Gastroesophageal sphincter (tissue), 4 donors: ENCODE measurements at regions not wholly inside any gene's neighbourhood (a gene's known extent, or its start where the extent isn't known, plus 50 kb on each side); places are given as distances from the start of the nearest gene placed in this dataset.

Experiments used
- ATAC-seq: fragments of 150-250 bp; one replicate; pipeline ENCODE4 v1.9.1; 2016; ENCODE audit warnings: mild to moderate bottlenecking, moderate library complexity
- H3K27ac ChIP-seq, 4 donors: fragments of 200-600 bp; sonication (generic) in 3 of 4; 1 replicate in 3 of 4; 2 replicates in 1 of 4; pipeline ENCODE4 v1.5.1; 2016 to 2019
- H3K27me3 ChIP-seq: fragments of 200-600 bp; sonication (generic); one replicate; pipeline ENCODE4 v1.5.1; 2019
- H3K36me3 ChIP-seq, 2 donors: fragments of 200-600 bp; sonication (generic); one replicate each; pipeline ENCODE4 v1.5.1; 2019; ENCODE audit warnings: control low read depth in 1 of 2
- H3K4me1 ChIP-seq, 3 donors: fragments of 200-600 bp; sonication (generic); 1 replicate in 2 of 3; 2 replicates in 1 of 3; pipeline ENCODE4 v1.5.1; 2016 to 2019; ENCODE audit warnings: control low read depth in 2 of 3
- H3K4me3 ChIP-seq, 2 donors: fragments of 200-600 bp; sonication (generic); one replicate each; pipeline ENCODE4 v1.5.1; 2019; ENCODE audit warnings: mild to moderate bottlenecking in 1 of 2, moderate library complexity in 1 of 2
- H3K9me3 ChIP-seq, 3 donors: fragments of 200-600 bp; sonication (generic); one replicate each; pipeline ENCODE4 v1.5.1; 2017 to 2019; ENCODE audit warnings: control low read depth in 2 of 3
- EP300 ChIP-seq: sonication (generic); formaldehyde crosslinking; IDR thresholded peaks from one replicate; pipeline ENCODE4 v1.6.1; 2017; ENCODE audit warnings: antibody characterized with exemption, mild to moderate bottlenecking
- POLR2A ChIP-seq, 2 donors: fragments of 450-650 bp; IDR thresholded peaks; one replicate each; pipeline ENCODE4 v1.6.1; 2017; ENCODE audit warnings: antibody characterized with exemption in 2 of 2, mild to moderate bottlenecking in 2 of 2, moderate library complexity in 1 of 2
- POLR2AphosphoS5 ChIP-seq: sonication (generic); formaldehyde crosslinking; IDR thresholded peaks from one replicate; pipeline ENCODE4 v1.6.1; 2017; ENCODE audit warnings: antibody characterized with exemption
- WGBS, 2 donors: methylation state at CpG; one replicate each; pipeline ENCODE4 v1.1.5; 2018; ENCODE audit warnings: low coverage in 1 of 2; 5-methylcytosine and 5-hydroxymethylcytosine counted together
- TF ChIP-seq, protein P1 (sequence below), 4 experiments: fragments of 200-600 bp in 2 of 4; fragments of 450-650 bp in 2 of 4; sonication (generic) in 1 of 4; IDR thresholded peaks; one replicate each; pipeline ENCODE4 v1.5.1; 2017 to 2019; ENCODE audit warnings: antibody characterized with exemption in 4 of 4, mild to moderate bottlenecking in 2 of 4, moderate library complexity in 2 of 4

DNA sequence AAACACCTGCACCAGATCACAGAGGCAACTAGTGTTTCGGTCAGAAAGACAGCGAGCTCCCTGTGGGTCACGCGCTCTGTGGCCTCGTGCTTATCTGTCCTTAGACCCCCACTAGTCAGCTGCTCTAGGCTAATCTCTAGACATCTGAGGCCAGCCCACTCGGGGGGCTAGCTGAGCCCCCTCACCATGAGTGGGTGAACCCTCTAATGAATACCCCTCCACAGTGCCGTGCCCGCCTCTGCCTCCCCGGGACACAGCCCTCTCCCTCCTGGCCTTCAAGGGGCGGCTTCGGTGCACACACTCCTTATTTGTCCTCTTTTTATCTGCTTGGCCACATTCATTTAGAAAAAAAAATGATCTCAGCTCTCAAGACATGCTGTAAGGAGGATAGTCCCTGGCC, 320.1 kb downstream of the C16orf95 start:
- WGBS, 2 donors, result 48 to 80% methylated on average over 2 to 4 of the region's 11 CpGs
- Histone ChIP-seq H3K36me3 (no peaks in the 10 kb centered on the region), H3K9me3 (peaks cover 0 to 19% (median 0%) of the 10 kb centered on the region in 3 donors), H3K27ac (no peak overlapping the region), H3K4me3 (no peak overlapping the region), H3K4me1 (no peaks in the 10 kb centered on the region), H3K27me3 (peaks cover 83% of the 10 kb centered on the region)
- TF ChIP-seq POLR2AphosphoS5 (no peak), POLR2A (IDR thresholded peaks at IDR 0.05) (no peak), EP300 (no peak)
- TF ChIP-seq, protein P1, sequence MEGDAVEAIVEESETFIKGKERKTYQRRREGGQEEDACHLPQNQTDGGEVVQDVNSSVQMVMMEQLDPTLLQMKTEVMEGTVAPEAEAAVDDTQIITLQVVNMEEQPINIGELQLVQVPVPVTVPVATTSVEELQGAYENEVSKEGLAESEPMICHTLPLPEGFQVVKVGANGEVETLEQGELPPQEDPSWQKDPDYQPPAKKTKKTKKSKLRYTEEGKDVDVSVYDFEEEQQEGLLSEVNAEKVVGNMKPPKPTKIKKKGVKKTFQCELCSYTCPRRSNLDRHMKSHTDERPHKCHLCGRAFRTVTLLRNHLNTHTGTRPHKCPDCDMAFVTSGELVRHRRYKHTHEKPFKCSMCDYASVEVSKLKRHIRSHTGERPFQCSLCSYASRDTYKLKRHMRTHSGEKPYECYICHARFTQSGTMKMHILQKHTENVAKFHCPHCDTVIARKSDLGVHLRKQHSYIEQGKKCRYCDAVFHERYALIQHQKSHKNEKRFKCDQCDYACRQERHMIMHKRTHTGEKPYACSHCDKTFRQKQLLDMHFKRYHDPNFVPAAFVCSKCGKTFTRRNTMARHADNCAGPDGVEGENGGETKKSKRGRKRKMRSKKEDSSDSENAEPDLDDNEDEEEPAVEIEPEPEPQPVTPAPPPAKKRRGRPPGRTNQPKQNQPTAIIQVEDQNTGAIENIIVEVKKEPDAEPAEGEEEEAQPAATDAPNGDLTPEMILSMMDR (IDR thresholded peaks at IDR 0.05), result no peak
- ATAC-seq, result no peak

DNA sequence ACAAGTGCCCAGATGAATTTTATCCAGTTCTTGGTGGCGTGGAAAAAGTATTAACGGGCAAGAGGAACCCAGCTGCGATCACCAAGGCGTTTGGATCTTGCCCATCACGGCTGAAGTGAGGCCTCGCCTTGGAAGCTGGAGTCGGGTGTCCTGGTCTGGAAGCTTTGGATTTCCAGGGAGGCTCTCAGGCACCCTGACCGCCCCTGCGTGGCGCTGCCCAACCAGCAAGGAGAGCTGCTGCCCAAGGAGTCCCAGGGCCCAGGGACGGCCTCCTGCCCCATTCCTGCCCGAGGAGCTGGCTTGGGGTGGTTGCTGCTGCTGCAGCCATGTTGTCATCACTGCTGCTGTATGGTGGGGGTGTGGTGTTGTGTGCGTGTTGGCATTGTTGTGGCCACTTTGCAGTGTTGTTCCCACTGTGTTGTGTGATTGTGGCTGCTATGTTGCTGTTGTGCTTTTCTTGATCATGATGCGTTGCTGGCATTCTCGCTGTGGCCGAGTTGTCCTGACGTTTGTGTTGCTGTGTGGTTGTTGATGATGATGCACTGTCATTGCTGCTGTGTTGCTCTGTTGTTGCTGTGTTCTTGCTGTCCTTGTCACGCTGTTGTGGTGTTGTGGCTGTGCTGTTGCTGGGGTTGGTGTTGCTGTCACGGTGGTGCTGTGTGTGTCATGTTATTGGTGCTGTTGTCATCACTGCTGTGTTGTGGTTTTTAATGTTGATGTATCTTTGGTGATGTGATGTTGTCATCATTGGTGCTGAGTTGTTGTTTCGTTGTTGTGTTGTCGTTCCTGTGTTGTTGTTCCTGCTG, 318.8 kb downstream of the C16orf95 start:
- 75 to 77% methylated on average over 8 to 13 of the region's 21 CpGs for WGBS, 2 donors

DNA sequence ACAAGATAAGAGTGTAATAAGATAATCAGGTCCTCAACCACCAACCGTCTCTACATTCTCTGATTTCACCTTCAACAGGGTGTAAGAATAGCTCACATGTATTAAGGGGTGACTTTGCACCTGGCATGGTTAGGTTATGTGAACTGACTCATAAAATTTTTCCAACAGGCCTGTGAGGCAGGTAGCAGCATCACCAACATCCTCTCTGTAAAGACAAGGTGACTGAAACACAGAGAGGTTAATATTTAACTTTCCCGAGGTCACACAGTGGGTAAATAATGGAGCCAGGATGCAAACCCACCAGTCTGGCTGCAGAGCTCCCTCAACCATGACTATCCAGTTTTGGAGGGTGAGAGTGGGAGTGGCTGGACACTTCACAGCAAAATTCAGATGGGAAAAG, 317.2 kb downstream of the C16orf95 start:
- Histone ChIP-seq H3K36me3 (no peaks in the 10 kb centered on the region), H3K9me3 (peaks cover 0 to 19% (median 0%) of the 10 kb centered on the region in 3 donors), H3K27ac (no peak overlapping the region), H3K4me1 (no peaks in the 10 kb centered on the region), H3K4me3 (no peak overlapping the region), H3K27me3 (peaks cover 54% of the 10 kb centered on the region)
- ATAC-seq, result no peak
- WGBS, 2 donors, result 83 to 87% methylated on average over 1 to 2 of the region's 2 CpGs
- no peak for TF ChIP-seq POLR2A (IDR thresholded peaks at IDR 0.05)
- no peak for TF ChIP-seq POLR2AphosphoS5
- no peak for TF ChIP-seq EP300
- TF ChIP-seq, protein P1 (IDR thresholded peaks at IDR 0.05), result no peak

More for the DNA sequence above, 318.8 kb downstream of the C16orf95 start:
- Histone ChIP-seq H3K9me3 (peaks cover 0 to 19% (median 0%) of the 10 kb centered on the region in 3 donors), H3K4me3 (no peak overlapping the region), H3K4me1 (no peaks in the 10 kb centered on the region), H3K27ac (no peak overlapping the region), H3K36me3 (no peaks in the 10 kb centered on the region), H3K27me3 (peaks cover 70% of the 10 kb centered on the region)
- ATAC-seq, result no peak
- no peak for TF ChIP-seq EP300
- TF ChIP-seq POLR2A (IDR thresholded peaks at IDR 0.05), result no peak
- TF ChIP-seq POLR2AphosphoS5, result no peak
- TF ChIP-seq, protein P1 (IDR thresholded peaks at IDR 0.05), result no peak

DNA sequence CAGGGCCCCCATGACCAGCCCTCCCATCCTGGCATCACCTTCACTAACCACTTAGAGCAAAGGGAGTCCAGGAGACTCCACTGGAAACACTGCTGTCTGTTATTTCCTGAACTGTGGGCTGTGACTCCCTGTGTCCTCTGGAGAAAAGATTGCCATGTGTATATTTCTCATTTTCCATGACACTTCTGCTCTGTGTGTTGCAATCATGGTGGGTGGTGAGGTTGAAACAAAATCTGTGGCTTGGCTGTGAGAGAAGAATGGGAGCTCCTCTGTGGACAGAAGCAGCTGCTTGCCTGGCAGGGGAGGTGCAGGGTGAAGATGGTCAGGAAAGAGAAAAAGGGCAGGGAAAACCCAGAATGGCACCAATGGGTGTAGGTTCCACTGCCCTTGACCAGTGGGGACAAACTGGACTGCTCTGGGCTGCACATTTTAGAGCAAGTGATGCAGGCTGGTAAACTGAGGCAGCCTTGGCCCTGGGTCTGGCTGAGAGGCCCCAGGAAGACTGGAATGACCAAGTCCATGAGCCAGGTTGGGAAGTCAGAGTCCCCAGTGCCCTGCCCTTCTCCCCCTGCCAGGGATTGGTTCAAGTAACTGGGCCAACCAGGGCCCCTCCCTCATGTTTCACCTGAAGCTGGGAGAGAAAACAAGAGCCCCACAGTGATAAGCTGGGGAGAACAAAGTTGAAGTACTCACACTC, 314.3 kb downstream of the C16orf95 start:
- TF ChIP-seq, protein P1 (IDR thresholded peaks at IDR 0.05), result no peak
- TF ChIP-seq EP300 (no peak), POLR2AphosphoS5 (no peak), POLR2A (IDR thresholded peaks at IDR 0.05) (no peak)
- no peak overlapping the region for H3K27ac ChIP-seq
- no peak overlapping the region for H3K4me3 ChIP-seq
- H3K27me3 ChIP-seq, result peaks cover 45% of the 10 kb centered on the region
- ATAC-seq, result no peak
- H3K36me3 ChIP-seq, result no peaks in the 10 kb centered on the region
- H3K9me3 ChIP-seq, result peaks cover 0 to 19% (median 0%) of the 10 kb centered on the region in 3 donors
- H3K4me1 ChIP-seq, result no peaks in the 10 kb centered on the region

DNA sequence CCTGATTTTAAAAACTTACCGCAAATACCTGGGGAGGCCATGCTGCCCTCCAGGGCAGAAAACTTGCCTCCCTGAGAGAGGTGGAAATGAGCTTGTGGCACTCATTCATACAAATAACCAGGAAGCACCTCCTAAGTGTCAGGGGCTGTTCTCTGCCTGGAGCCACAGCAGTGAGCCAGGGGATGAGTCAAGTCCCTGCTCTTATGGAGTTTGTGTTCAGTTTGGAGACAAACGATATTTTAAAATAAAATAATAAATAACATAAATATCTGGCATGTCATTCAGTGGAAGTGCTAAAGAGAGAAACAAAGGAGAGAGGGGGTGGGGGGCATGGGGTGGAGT, 313.8 kb downstream of the C16orf95 start:
- no peak for ATAC-seq
- WGBS, 2 donors, result 51 to 56% methylated on average over 2 of the region's 2 CpGs
- Histone ChIP-seq H3K27ac (no peak overlapping the region), H3K36me3 (no peaks in the 10 kb centered on the region), H3K4me3 (no peak overlapping the region), H3K27me3 (peaks cover 45% of the 10 kb centered on the region), H3K9me3 (peaks cover 0 to 20% (median 0%) of the 10 kb centered on the region in 3 donors), H3K4me1 (no peaks in the 10 kb centered on the region)
- TF ChIP-seq POLR2A (IDR thresholded peaks at IDR 0.05) (no peak), EP300 (no peak), POLR2AphosphoS5 (no peak)
- TF ChIP-seq, protein P1 (IDR thresholded peaks at IDR 0.05), result no peak
